ENCODE measurements at regions not wholly inside any gene's neighbourhood (a gene's known extent, or its start where the extent isn't known, plus 50 kb on each side); places are given as distances from the start of the nearest gene placed in this dataset.

DNA sequence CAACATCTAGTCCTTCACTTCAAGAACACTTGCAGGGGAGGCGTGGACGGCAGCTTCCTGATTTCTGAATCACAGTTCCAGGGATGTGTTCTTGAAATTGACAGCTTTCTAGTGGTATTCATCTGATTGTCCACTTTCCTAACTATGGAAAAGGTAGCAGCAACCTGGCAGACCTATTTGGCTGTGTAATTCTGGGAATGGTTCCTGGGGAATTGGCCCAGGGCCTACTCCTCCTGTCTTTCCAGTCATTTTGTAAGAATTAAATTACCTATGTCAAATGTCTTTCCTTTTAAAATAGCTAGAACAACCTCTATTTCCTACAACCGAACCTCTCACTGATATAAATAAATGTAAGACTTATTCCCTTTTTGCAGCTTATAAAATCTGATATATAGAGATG lies 85.5 kb upstream of the RSPO3 start:
- TF ChIP-seq EZH2 (IDR thresholded peaks at IDR 0.05; ENCODE audit: low read depth), result no peak
- TF ChIP-seq, protein P1, sequence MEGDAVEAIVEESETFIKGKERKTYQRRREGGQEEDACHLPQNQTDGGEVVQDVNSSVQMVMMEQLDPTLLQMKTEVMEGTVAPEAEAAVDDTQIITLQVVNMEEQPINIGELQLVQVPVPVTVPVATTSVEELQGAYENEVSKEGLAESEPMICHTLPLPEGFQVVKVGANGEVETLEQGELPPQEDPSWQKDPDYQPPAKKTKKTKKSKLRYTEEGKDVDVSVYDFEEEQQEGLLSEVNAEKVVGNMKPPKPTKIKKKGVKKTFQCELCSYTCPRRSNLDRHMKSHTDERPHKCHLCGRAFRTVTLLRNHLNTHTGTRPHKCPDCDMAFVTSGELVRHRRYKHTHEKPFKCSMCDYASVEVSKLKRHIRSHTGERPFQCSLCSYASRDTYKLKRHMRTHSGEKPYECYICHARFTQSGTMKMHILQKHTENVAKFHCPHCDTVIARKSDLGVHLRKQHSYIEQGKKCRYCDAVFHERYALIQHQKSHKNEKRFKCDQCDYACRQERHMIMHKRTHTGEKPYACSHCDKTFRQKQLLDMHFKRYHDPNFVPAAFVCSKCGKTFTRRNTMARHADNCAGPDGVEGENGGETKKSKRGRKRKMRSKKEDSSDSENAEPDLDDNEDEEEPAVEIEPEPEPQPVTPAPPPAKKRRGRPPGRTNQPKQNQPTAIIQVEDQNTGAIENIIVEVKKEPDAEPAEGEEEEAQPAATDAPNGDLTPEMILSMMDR (conservative IDR thresholded peaks at IDR 0.05), result no peak
- BruUV-seq (replicated peaks), result no TSS peak

DNA sequence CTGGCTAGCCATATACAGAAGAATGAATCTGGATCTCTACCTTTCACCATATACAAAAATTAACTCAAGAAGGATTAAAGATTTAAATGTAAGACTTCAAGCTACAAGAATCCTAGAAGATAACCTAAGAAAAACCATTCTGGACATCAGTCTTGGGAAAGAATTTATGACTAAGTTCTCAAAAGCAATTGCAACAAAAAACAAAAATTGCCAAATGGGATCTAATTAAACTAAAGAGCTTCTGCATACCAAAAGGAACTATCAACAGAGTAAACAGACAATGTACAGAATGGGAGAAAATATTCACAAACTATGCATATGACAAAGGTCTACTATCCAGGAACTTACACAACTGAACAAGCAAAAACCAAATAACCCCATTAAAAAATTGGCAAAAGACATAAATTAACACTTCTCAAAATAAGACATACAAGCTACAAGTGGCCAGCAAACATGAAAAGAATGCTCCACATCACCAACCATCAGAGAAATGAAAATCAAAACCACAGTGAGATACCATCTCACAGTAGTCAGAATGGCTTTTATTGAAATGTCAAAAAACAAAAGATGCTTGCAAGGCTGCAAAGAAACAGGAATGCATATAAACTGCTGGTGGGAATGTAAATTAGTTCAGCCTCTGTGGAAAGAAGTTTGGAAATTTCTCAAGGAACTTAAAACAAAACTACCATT lies 66.8 kb upstream of the RSPO3 start:
- Histone ChIP-seq H3K9me3 (ENCODE audit: insufficient read depth, low read depth) (no peaks in the 10 kb centered on the region; the same call in none of the 2 replicates), H3K36me3 (ENCODE audit: low read depth) (no peaks in the 10 kb centered on the region), H3K27me3 (ENCODE audit: insufficient read depth, low read depth) (no peaks in the 10 kb centered on the region), H3K27ac (no peak overlapping the region), H3K9me2 (ENCODE audit: insufficient read depth) (no peaks in the 10 kb centered on the region), H3K4me1 (replicated peaks; ENCODE audit: insufficient read depth) (peaks cover 12% of the 10 kb centered on the region; the same call in 1 of the 2 replicates), H3K4me3 (no peak overlapping the region), H3F3A (ENCODE audit: insufficient read depth, low read depth) (no peaks in the 10 kb centered on the region), H2AFZ (no peak overlapping the region), H4K20me1 (ENCODE audit: insufficient read depth) (no peaks in the 10 kb centered on the region), H3K79me2 (ENCODE audit: low read depth) (no peaks in the 10 kb centered on the region), H3K4me2 (no peak overlapping the region)
- TF ChIP-seq EZH2 (IDR thresholded peaks at IDR 0.05; ENCODE audit: low read depth), result no peak
- TF ChIP-seq, protein P1 (conservative IDR thresholded peaks at IDR 0.05), result no peak
- intact Hi-C loops (cut with micrococcal nuclease; ENCODE audit: unreplicated experiment), result loop anchor here (2.0 kb wide), 1 partner anchor 97 kb away; no protein-coding TSS in a partner anchor
- DNase-seq, result no peak
- no TSS peak for BruUV-seq (replicated peaks)
- ChIA-PET CTCF (no interaction called here), POLR2A (ENCODE audit: unreplicated experiment) (no interaction called here)

More for the DNA sequence above, 85.5 kb upstream of the RSPO3 start:
- H3K27ac ChIP-seq, result no peak overlapping the region
- no peaks in the 10 kb centered on the region for H3F3A ChIP-seq (ENCODE audit: insufficient read depth, low read depth)
- no peak overlapping the region for H2AFZ ChIP-seq
- no peaks in the 10 kb centered on the region for H3K4me1 ChIP-seq (replicated peaks; ENCODE audit: insufficient read depth)
- H3K4me3 ChIP-seq, result no peak overlapping the region
- ChIA-PET CTCF (interaction anchor here (0.6 kb wide), 1 partner anchor 1621 kb away, joined by 3 read pairs; no protein-coding TSS in a partner anchor), POLR2A (ENCODE audit: unreplicated experiment) (no interaction called here)
- intact Hi-C loops (cut with micrococcal nuclease; ENCODE audit: unreplicated experiment), result no loop called here
- no peaks in the 10 kb centered on the region for H3K36me3 ChIP-seq (ENCODE audit: low read depth)
- no peak for DNase-seq
- no peaks in the 10 kb centered on the region for H3K27me3 ChIP-seq (ENCODE audit: insufficient read depth, low read depth)
- H3K4me2 ChIP-seq, result no peak overlapping the region
- no peaks in the 10 kb centered on the region for H3K79me2 ChIP-seq (ENCODE audit: low read depth)
- H3K9me2 ChIP-seq (ENCODE audit: insufficient read depth), result no peaks in the 10 kb centered on the region; the same call in 1 of the 2 replicates
- no peaks in the 10 kb centered on the region for H3K9me3 ChIP-seq (ENCODE audit: insufficient read depth, low read depth)
- H4K20me1 ChIP-seq (ENCODE audit: insufficient read depth), result no peaks in the 10 kb centered on the region; the same call in 1 of the 2 replicates

DNA sequence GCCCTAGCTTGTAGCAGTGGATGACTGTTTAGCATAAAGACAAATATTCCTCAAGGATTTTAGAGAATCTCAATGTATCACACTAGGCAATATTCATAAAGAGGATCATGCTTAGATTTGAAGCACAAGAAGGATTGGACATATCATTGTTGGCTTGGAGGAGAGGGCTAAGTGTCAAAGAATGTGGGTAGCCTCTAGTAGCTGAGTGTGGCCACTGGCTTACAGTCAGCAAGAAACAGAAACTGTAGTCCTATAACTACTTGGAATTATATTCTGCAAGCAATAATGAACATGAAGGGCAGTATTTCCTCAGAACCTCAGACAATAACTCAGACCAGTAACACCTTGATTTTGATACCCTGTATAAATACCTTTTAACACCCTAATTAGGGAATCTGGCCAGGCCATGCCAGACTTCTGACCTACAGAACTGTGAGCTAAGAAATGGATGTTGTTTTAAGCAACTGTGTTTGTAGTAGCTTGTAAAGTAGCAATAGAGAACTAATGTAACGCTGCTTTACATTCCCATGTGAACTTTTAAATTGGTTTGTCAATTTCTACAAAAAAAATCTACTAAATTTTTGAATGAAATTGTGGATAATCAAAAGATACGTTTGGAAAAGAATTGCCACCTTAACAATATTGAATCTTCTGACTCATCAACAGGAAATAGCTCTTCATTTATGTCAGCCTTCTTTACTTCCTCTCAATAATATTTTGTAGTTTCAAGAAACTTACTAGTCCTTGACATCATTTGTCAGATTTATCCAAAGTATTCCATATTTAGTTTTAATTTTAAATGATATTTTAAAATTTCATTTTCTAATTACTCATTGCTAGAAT lies 65.2 kb upstream of the RSPO3 start:
- POLR2A ChIA-PET (ENCODE audit: unreplicated experiment), result interaction anchor here (0.6 kb wide), 1 partner anchor 1296 kb away, joined by 6 read pairs; no protein-coding TSS in a partner anchor
- DNase-seq, result no peak
- no peaks in the 10 kb centered on the region; the same call in none of the 2 replicates for H3K9me3 ChIP-seq (ENCODE audit: insufficient read depth, low read depth)
- H3F3A ChIP-seq (ENCODE audit: insufficient read depth, low read depth), result no peaks in the 10 kb centered on the region
- H3K4me3 ChIP-seq, result no peak overlapping the region
- H3K4me2 ChIP-seq, result no peak overlapping the region
- H3K36me3 ChIP-seq (ENCODE audit: low read depth), result no peaks in the 10 kb centered on the region
- H4K20me1 ChIP-seq (ENCODE audit: insufficient read depth), result no peaks in the 10 kb centered on the region
- CTCF ChIA-PET, result interaction anchor here (0.6 kb wide), 1 partner anchor 554 kb away, joined by 3 read pairs; no protein-coding TSS in a partner anchor
- no peak overlapping the region for H2AFZ ChIP-seq
- H3K79me2 ChIP-seq (ENCODE audit: low read depth), result no peaks in the 10 kb centered on the region
- peaks cover 12% of the 10 kb centered on the region; the same call in 1 of the 2 replicates for H3K4me1 ChIP-seq (replicated peaks; ENCODE audit: insufficient read depth)
- no peak for TF ChIP-seq EZH2 (IDR thresholded peaks at IDR 0.05; ENCODE audit: low read depth)
- TF ChIP-seq, protein P1 (conservative IDR thresholded peaks at IDR 0.05), result no peak
- intact Hi-C loops (cut with micrococcal nuclease; ENCODE audit: unreplicated experiment), result loop anchor here (2.0 kb wide), 1 partner anchor 98 kb away; no protein-coding TSS in a partner anchor
- no TSS peak for BruUV-seq (replicated peaks)
- H3K27ac ChIP-seq, result no peak overlapping the region
- no peaks in the 10 kb centered on the region for H3K27me3 ChIP-seq (ENCODE audit: insufficient read depth, low read depth)
- H3K9me2 ChIP-seq (ENCODE audit: insufficient read depth), result no peaks in the 10 kb centered on the region

Measured in PC-9 (cell line).